Loucy (cell line): ENCODE measurements at regions not wholly inside any gene's neighbourhood (a gene's known extent, or its start where the extent isn't known, plus 50 kb on each side); places are given as distances from the start of the nearest gene placed in this dataset.

ENCODE experiments used
- CTCF ChIP-seq: fragments of 200-600 bp; sonication (generic); conservative IDR thresholded peaks from 2 replicates; pipeline ENCODE4 v1.5.1; 2014; ENCODE audit warnings: mild to moderate bottlenecking, antibody characterized with exemption, low read length
- EZH2phosphoT487 ChIP-seq: fragments of 200-600 bp; IDR thresholded peaks from 2 replicates; pipeline ENCODE4 v1.6.1; 2018; ENCODE audit warnings: antibody characterized with exemption, mild to moderate bottlenecking, moderate library complexity, borderline replicate concordance

- TF ChIP-seq CTCF (no peak), EZH2phosphoT487 (no peak)
These were observed 86.8 kb upstream of the CCN6 start for GRCh38 chr6:111967131-111967530.
